Brain pericyte (primary cell): ENCODE measurements at regions not wholly inside any gene's neighbourhood (a gene's known extent, or its start where the extent isn't known, plus 50 kb on each side); places are given as distances from the start of the nearest gene placed in this dataset.
"Not testable (repeated sequence)": the region's sequence is repeated elsewhere in the genome, so short reads cannot be mapped to it uniquely, and the experiment has no call there.

Experiments
- DNase-seq: peaks from one replicate; pipeline ENCODE4 v3.0.0-alpha.2; 2012; ENCODE audit warnings: low read depth, low spot score

GRCh38 chr5:111945535-111945934, 188.5 kb upstream of the NREP start:
- no peak for DNase-seq

DNA sequence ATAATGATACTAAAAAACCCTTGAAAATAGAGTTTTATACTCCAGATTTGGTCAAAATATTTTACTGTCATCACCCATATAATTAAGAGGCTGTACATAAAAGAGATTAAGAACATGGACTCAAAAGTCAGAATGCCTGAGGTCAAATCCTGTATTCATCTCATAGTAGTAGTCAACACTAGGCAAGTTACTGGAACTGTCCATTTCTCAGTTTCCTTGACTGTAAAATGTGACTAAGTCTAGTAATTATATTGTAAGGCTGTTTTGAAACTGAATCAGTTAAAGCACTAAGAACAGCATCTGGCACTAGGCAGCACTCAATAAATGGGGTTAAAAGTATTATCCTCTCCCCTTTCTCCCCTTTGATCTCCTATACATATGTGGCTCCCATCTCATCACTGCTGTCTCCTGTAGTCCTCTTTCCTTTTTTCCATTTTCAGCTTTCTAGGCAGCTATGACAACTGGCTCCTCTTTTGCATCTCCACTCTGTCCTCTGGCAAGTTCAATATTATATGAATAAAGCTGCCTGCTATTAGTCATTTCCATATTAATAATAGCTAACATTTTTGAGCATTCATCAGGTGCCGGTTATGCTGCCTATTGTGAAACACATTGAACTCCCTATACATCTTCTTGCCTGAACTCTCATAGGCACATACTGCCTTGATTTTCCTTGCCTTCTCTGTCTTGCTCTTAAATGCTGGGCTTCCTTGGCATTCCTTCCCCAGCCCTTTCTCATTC, 185.8 kb upstream of the NREP start:
- no peak for DNase-seq

- DNase-seq = no peak
Measured at GRCh38 chr5:111942201-111942600, 185.2 kb upstream of the NREP start.

GRCh38 chr5:111937094-111937493, 180.1 kb upstream of the NREP start:
- DNase-seq = no peak

GRCh38 chr5:111935835-111936234, 178.8 kb upstream of the NREP start:
- no peak for DNase-seq

GRCh38 chr5:111935009-111935408, 178.0 kb upstream of the NREP start:
- DNase-seq = no peak

DNA sequence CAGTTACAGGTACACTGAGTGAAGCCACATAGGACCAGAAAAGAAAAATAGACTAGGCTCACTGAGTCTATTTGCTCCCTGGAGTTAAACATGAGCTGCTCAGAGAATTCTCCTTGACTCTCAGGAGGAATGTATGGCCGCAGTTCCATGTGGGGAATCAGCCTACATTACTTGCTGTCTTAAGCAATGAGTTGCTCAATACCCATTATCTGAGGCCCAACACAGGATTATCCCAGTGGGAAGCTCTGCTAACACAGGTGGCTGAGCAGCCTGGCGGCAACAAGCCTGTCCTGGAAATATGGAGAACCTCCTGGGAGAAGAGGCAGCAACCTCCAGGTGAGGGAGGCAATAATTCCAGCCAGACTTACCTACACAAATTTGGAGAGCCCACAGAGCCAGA, 177.5 kb upstream of the NREP start:
- DNase-seq = no peak

DNA sequence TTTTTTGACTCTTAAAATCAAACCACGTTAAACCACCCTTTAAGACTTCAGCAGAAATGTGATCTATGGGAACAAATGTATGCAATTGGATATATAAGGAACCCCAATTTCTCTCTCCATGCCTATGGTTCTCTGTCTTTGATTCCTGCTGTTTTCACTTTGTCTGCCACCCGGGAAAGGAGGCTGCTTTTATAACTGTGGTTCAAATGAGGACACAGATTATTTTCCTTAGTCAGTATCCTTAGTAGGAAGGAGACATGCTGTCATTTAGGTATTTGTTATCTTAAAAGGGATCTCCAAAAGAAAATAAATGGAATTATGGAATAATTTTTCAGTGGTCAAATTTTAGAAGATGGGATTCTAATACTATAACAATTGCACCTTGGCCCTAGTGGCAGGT, 176.1 kb upstream of the NREP start:
- no peak for DNase-seq

DNA sequence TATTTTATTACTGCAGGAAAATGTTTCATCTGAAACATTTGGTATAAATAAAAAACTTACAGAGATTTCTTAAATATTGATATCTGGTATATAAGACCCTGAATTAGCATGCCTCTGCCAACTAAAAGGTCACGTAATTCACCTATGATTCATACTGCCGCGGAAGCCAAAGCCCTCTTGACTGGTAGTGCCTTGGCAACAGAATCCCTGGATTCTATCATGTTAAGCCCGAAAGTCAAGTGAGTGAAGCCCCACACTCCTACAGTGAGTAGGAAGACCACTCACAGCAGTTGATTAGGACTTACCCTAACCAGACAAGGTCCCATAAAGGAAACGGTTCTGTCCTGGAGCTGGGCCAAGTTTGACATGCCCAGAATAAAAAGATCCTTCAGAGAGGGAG, 175.6 kb upstream of the NREP start:
- DNase-seq = no peak

DNA sequence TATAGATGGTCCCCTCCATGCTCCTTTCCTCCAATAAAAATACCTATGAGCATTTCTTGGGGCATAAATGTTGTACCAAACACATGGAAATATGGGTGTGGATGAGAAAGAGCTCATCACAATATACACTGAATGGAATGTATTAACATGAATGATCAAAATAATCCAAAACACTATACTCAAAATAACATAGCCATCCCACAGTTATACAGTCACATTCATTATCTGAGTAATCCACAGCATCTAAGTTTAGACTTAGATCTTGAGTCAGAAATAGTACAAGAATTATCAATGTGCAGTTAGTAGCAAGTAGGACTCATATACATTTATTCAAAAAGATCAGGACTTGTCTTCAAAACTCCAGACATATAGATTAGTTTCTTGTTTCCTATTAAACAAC, 175.2 kb upstream of the NREP start:
- DNase-seq = no peak

- no peak for DNase-seq
Measured at GRCh38 chr5:111931655-111932054, 174.7 kb upstream of the NREP start.

DNA sequence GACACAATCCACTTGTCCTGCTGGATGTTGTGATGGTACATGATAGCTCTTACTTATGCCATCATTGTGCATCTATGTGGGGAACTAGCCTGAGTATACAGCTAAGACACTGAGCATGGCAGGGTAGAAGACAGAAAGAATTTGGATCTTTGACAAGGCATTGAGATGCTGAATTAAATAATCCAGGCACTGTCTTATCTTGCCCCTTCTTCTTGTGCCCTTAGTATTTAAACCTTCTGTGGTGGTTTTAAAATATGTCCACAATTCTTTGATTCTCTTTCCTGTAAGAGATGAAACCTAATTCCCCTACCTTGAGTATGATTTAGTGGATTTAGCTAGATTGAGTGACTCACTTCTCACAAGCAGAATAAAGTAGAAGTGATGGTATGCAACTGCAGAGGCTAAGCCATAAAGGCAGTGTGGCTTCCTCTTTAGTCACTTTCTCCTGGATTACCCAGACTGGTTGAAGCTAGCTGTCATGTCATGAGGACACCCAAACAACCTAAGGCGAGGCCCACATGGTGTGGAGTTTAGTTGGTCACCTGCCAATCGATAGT, 174.0 kb upstream of the NREP start:
- DNase-seq = no peak

GRCh38 chr5:111930449-111930848, 173.5 kb upstream of the NREP start:
- no peak for DNase-seq

DNA sequence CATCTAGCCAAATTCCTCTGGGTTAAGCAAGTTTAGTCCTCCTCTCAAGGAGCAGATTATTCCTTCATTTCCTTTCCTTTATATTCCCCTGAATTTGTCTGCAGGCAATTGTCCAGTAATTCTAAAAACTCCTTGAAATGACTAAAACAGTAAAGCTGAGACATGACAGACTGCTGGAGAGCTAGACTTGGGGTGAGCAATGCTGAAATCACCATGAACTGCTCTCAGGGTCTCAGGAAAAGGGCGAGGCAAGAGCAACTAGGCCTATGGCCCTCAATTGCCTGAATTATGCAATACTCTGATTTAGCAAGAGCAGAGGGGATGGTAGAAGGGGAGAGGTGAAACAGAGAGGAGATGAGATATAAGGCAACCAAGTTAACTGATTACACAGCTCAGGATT, 172.9 kb upstream of the NREP start:
- no peak for DNase-seq

DNA sequence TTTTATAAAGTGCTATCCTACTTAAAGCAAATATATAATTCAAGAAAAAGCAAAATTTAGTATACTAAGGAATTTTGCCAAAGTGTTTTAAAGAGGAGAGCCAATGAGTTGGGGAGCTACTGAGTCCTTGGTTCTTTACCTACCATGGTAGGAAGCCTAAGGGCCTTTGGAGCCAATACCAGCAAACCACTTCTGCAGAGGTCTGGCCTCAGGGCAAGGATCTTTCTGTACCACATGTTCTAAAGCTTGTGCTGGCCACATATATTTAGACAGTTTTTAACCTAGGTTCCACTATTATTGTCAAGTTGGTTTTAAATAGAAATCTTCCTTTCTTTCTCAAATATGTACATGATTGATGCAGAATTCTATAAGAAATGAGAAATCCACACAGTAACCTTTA, 172.3 kb upstream of the NREP start:
- DNase-seq = no peak

- DNase-seq = no peak
Measured at GRCh38 chr5:111928511-111928910, 171.5 kb upstream of the NREP start.

- no peak for DNase-seq
Measured at GRCh38 chr5:111927191-111927590, 170.2 kb upstream of the NREP start.

DNA sequence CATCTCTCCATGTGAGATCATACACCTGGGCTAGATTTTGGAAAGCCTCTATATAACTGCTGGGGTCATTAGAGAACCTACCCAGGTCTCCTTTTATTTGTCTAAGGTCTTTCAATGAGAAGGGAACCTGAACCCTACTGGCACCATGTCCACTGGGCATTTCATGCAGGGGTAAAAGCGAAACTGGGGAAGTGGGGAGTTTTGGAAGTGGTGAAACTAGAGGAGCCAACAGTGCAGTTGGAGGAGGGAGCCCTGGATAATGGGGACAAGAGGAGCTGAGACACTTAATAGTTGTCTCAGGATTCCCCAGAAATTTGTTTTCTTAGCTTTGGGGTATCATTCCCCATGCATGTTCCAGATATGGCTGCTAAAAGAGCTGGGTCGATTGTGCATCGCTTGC, 169.0 kb upstream of the NREP start:
- DNase-seq = no peak

DNA sequence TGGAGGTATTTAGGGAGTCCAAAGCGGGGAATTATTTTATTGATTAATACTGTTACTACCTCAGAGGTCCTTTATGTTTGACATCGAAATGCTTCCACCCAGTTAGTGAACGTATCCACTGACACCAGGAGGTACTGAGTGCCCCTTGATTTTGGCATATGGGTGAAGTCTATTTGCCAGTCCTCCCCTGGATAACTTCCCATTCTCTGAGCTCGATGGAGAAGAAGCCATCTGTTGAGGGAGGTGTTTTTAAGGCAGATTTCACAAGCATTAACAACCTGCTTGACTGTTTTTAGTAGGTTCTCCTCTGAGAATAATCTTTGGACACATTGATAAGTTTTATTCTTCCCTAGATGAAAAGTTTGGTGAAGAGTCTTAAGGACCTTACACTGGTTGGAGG, 165.3 kb upstream of the NREP start:
- DNase-seq = no peak

DNA sequence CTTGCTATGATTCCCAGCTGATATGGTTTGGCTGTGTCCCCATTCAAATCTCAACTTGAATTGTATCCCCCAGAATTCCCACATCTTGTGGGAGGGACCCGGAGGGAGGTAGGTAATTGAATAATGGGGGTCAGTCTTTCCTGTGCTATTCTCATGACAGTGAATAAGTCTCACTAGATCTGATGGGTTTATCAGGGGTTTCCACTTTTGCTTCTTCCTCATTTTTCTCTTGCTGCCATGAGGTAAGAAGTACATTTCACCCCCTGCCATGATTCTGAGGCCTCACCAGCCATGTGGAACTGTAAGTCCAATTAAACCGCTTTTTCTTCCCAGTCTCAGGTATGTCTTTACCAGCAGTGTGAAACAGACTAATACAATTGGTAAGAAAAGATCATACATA, 164.7 kb upstream of the NREP start:
- DNase-seq = not testable (repeated sequence)

DNA sequence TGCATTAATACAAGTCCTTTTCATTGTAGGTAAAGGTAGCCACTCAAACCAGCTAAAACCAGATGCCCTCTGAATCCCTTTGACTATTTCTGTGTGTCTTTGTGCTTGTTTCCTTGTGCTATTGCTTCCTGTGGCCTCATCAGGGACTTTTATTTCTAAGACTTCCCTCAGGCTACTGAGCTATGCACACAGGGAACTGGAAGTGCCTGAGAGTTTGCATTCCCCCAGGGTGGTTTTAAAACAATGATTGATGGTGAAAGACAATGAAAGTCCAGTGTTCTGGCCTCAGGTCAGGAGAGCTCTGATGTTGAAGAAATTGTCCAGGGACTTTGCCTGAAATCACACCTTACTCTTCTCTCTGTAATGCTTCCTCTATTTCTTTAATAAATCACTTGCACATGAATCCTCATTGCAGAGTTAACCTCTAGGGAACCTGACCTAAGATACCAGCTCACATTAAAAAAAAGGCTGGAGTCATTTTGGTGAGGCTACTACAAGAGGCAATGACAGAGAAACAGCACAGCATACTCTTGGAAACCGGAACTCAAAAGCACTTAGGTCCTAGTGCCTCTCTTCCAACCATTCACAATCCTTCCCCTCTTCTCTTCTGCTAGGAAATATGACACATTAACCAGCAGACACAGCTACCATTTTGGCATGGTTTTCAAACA, 158.1 kb upstream of the NREP start:
- no peak for DNase-seq

GRCh38 chr5:111902436-111902835, 145.4 kb upstream of the NREP start:
- DNase-seq = no peak

GRCh38 chr5:111901296-111901695, 144.3 kb upstream of the NREP start:
- no peak for DNase-seq
